ENCODE measurements at regions not wholly inside any gene's neighbourhood (a gene's known extent, or its start where the extent isn't known, plus 50 kb on each side); places are given as distances from the start of the nearest gene placed in this dataset.
A peak's percentile ranks its signal among the peaks of the same experiment; 100 is the strongest.
"Not testable (repeated sequence)": the region's sequence is repeated elsewhere in the genome, so short reads cannot be mapped to it uniquely, and the experiment has no call there.

DNA sequence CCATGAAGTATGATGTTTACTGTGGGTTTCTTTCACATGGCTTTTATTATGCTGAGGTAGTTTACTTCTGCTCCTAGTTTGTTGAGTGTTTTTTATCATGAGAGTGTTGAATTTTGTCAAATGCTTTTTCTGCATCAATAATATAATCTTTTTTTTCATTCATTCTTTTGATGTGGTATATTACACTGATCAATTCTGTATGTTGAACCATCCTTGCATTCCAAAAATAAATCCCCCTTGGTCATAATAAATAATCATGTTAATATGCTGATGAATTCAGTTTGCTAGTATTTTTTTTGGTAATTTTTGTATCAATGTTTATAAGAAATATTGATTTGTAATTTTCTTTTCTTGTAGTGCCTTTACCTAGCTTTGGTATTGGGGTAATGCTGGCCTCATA lies 97.9 kb upstream of the ZNF648 start:
- no peak for DNase-seq (ENCODE audit: low read depth)

DNA sequence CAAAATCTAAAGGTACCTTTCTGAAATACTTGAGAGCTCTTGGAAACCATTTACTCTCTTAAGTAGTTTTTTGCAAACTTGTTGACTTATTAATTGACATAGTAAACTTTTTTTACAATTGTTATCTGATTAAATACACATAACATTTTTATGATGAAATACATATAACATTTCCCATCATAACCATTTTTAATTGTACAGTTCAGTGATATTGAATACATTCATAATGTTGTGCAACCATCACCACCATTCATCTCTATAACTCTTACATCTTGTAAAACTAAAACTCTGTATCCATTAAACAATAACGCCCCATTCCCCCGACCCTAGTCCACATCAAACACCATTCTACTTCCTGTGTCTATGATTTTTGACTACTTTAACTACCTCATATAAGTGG lies 95.7 kb upstream of the ZNF648 start:
- no peak for DNase-seq (ENCODE audit: low read depth)

DNA sequence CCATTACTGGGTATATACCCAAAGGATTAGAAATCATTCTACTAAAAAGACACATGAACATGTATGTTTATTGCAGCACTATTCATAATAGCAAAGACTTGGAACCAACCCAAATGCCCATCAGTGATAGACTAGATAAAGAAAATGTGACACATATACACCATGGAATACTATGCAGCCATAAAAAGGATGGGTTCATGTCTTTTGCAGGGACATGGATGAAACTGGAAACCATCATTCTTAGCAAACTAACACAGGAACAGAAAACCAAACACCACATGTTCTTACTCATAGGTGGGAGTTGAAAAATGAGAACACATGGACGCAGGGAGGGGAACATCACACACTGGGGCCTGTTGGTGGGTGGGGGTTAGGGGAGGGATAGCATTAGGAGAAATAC lies 92.9 kb upstream of the ZNF648 start:
- not testable (repeated sequence) for DNase-seq (ENCODE audit: low read depth)

DNA sequence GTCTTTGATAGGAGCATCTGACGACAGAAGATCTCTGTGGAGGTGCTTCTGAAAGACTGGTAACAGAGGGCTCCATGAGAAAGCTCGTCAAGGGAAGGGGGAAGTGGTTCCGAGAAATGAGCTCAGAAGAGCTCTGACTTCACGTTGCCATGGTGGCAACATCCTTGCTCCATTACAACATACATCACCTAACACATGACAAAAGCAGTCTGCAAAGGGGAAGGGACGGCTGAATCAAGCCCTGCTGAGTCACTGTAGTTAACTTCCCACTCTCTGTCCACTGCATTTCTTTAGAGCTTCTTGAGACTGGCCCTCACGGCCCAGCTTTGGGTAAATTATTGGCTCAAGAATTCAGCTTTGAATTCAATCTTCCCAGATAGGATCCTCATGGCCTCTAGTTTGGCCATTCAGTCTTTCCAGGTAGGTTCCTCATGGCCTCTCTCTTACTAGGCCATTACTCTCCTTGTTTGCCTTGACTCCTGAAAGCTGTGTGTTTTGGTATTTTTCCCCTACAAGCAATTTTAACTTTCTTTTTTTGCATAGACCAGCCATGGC lies 88.0 kb upstream of the ZNF648 start:
- no peak for DNase-seq (ENCODE audit: low read depth)

GRCh38 chr1:182147951-182148350 lies 86.4 kb upstream of the ZNF648 start:
- DNase-seq (ENCODE audit: low read depth) = no peak

DNA sequence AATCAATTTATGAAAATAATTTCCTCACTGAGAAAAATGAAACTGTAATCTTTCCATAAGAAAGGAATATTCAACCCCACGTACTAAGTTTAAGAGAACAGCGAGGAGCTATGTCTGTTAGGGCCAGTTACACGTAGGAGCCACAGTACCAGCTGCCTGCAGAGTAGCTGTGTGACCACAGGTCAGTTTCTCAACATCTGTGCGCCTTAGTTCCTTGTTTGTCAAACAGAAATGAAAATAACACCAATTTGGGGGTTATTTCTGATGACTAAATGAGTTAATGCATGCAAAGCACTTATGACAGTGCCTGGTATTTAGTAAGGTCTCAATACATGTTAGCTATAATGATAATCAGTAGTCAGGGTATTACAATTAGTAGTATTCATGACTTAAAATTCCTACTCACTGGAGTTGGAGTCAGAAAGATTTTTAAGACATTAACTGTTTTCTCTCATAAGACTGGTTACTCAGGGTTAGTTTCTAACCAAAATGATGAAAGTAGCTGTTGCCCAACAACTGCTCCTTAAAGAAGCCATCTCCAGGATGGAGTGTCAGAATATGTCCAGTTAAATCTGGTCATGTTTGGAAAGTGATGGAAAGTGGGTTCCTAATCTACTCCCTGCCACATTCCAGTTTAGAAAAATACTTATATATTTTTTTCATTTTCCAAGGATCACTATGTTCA lies 85.8 kb upstream of the ZNF648 start:
- no peak for DNase-seq (ENCODE audit: low read depth)

DNA sequence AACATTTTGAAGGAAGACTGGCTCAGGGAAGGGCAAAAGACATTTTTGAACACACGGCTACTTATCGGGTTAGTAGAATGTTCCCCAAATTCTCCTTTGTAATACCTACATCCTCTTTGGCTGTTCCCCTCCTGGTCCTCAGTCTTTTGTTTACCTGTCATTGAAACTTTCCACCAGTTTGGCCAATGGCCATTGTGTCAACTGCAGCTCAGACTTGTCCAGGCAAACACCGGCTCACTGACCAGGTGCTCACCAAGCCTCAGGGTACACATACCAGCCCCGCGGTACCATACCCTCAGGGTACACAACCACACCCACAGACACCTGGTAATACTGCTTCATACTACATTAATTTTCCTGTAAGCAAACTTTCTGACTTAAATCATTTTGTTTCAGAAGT lies 84.8 kb upstream of the ZNF648 start:
- DNase-seq (ENCODE audit: low read depth) = no peak

DNA sequence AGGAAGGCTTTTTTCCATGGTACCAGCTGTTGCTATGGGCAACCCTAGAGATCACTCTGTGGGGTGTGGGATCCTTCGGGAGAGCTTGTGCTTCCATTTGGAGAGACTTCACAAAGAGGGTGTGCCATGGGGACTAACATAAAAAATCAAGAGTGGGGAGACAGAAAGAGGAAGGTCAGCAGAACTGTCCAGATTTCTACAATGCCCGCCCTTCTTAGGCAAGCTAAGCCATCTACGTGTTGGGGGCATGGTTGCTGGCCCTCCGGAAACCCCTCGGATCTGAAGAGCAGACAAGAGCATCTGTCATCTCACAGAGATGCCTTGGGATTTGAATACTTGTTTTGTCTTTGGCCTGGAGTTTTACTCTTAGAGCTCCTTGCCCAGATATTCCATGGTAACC lies 83.9 kb upstream of the ZNF648 start:
- no peak for DNase-seq (ENCODE audit: low read depth)

- DNase-seq (ENCODE audit: low read depth) = no peak
These were observed 83.1 kb upstream of the ZNF648 start for GRCh38 chr1:182144646-182145030.

- DNase-seq (ENCODE audit: low read depth) = no peak
These were observed 82.5 kb upstream of the ZNF648 start for GRCh38 chr1:182143825-182144645.

DNA sequence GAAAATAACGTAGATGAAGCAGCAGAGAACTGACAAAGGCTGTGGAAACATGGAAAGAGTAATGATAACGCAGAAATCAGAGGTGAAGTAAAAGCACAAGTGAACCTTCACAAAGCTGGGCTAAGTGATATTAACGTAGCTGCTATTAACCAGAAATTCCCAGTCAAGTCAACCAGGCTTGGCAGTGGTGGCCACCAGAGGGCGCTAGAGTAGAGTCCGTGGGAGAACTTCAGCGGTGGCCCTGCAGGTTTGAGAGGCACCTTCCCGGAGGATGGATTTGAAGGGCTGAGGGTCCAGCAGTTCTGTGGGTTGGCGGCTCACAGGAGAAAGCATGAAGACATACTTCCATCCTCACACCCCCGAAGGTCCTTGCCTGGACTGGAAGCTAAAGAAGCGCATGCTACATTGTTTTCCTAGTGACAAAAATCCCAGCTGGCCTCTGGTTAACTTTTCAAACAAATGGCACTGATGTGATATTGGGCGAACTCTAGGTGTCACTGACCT lies 81.7 kb upstream of the ZNF648 start:
- DNase-seq (ENCODE audit: low read depth) = peak; percentile 59

DNA sequence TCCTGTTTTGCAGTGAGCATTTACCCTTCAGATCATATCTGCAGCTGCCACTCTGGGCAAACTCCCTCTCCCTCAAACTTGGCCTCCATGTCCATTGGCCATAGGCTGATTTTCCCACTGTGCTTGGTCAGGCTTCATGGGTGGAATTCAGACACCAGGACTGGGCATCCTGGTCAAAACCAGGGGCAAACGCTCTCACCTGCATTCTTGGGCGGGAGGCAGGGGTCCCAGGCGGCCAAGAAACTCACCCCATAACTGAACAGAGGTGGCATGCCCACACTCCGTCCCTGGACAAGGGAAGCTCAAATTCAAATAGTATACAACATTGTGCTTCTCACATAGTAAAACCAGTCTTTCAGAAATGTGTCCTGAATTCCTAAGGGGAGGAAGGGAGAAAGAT lies 81.1 kb upstream of the ZNF648 start:
- DNase-seq (ENCODE audit: low read depth) = no peak

- DNase-seq (ENCODE audit: low read depth) = no peak
These were observed 79.5 kb upstream of the ZNF648 start for GRCh38 chr1:182141040-182141439.

GRCh38 chr1:182139496-182139895 lies 78.0 kb upstream of the ZNF648 start:
- DNase-seq (ENCODE audit: low read depth) = no peak

DNA sequence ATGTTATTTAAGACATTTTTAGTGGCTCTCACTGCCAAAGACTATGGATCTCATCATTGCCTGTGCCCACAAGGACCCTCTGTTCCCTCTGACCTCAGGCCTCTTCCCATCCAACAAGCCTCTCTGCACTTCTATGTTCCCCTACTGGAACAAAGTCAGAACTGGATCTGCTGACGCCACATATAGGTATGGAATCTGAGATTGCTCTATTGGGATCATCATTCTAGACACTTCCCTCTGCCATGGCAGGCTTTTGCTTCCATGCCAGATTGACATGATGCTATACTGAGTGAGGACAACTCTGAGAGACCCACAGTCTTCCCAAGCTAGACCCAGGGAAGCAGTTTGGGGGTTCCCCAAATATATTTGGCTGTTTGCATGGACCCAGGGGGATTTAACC lies 76.0 kb upstream of the ZNF648 start:
- DNase-seq (ENCODE audit: low read depth) = no peak

- DNase-seq (ENCODE audit: low read depth) = no peak
These were observed 74.4 kb upstream of the ZNF648 start for GRCh38 chr1:182135946-182136345.

- no peak for DNase-seq (ENCODE audit: low read depth)
These were observed 72.7 kb upstream of the ZNF648 start for GRCh38 chr1:182134257-182134656.

DNA sequence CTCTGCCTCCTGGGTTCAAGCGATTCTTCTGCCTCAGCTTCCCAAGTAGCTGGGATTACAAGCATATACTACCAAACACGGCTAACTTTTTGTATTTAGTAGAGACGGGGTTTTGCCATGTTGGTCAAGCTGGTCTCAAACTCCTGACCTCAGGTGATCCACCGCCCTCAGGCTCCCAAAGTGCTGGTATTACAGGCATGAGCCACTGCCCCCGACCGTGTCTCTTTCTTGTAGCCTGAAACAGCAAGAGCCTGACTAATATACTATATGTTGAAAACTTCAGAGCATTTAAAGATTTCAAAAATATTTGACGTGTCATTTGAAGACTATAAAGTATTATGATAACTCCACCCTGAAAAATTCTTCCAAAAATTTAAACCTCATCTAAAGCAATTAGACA lies 71.7 kb upstream of the ZNF648 start:
- DNase-seq (ENCODE audit: low read depth) = no peak

GRCh38 chr1:182129398-182129797 lies 67.9 kb upstream of the ZNF648 start:
- no peak for DNase-seq (ENCODE audit: low read depth)

DNA sequence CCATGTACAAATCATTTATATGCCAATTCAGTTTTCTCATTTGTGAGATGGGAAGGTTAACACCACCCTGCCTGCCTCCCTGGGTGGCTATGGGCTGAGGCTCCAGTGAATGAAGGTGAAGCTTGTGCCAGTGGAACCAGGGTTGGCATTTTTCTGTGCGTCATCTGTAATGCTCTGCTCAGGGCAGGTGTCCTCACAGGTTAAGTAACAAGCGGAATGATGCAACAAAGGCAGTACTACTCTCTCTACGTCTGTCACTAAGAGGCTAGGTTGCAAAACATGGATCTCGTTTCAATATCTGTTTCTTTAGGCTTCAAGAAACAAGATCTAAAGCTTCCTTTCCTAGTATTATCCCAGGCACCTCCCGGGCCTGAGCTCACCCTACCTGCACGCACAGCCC lies 67.0 kb upstream of the ZNF648 start:
- no peak for DNase-seq (ENCODE audit: low read depth)

DNA sequence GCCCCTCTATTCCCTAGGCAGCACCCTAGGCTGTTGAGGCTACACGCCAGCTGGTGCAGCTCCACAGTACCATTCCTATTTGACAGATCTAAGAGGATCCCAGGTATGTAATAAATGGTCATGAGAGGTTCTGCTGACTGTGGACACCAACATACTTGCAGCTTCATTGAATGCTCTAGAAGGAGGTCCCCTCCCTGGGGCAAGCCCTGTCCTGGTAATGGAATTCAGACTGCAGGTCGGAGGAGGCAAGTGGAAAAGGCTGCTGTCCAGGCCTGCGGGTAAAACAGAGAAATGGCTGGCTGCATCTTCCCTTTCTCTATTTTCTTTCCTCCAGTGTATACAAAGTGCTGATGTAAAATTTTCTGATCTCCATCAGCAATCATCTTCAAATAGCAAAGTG lies 66.1 kb upstream of the ZNF648 start:
- DNase-seq (ENCODE audit: low read depth) = no peak

GRCh38 chr1:182126272-182126800 lies 64.8 kb upstream of the ZNF648 start:
- no peak for DNase-seq (ENCODE audit: low read depth)

DNA sequence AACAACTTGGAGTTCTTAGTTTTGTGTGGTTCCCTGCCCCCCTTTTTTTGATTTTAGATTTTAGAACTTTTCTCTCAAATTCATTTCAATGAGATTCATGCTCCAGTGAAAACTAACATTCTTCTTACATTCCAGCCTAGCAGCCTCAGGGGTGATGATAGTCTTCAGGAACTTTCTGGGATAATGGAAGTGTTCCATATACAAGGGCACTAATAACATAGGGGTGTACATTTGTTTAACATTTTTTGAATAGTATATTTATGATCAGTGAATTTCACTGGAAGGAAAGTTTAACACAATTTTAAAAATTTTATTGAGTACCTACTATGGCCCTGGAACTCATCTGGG lies 61.4 kb upstream of the ZNF648 start:
- no peak for DNase-seq (ENCODE audit: low read depth)

Measured in T-helper 22 cell (primary cell).